ENCODE measurements at regions not wholly inside any gene's neighbourhood (a gene's known extent, or its start where the extent isn't known, plus 50 kb on each side); places are given as distances from the start of the nearest gene placed in this dataset.

- TF ChIP-seq CTCF (IDR thresholded peaks at IDR 0.05) = no peak
- peaks cover 17% of the 10 kb centered on the region for H3K4me1 Mint-ChIP-seq (ENCODE audit: low read depth)
- Histone ChIP-seq H3K9me3 (ENCODE audit: control insufficient read depth in 1 of 2, insufficient read depth in 1 of 2, low read length in 2 of 2) (peaks cover 0 to 3% of the 10 kb centered on the region in 2 experiments), H3K4me1 (ENCODE audit: insufficient read depth, low read length) (peaks cover 30% of the 10 kb centered on the region), H3K4me3 (ENCODE audit: low read length) (no peak overlapping the region), H3K36me3 (ENCODE audit: insufficient read depth, low read length) (no peaks in the 10 kb centered on the region), H3K27ac (ENCODE audit: low read depth in 1 of 2, low read length in 2 of 2) (no peak overlapping the region), H3K27me3 (ENCODE audit: control insufficient read depth in 1 of 2, insufficient read depth in 2 of 2, low read length in 2 of 2) (no peaks in the 10 kb centered on the region)
- no peaks in the 10 kb centered on the region for H3K9me3 Mint-ChIP-seq
- intact Hi-C loops (cut with DNase I, micrococcal nuclease) = no loop called here
- CTCF ChIA-PET = no interaction called here
- H3K27me3 Mint-ChIP-seq = no peaks in the 10 kb centered on the region
- H3K27ac Mint-ChIP-seq = no peak overlapping the region
- ATAC-seq (ENCODE audit: poor library complexity) (no peak), DNase-seq (no peak)
- POLR2A ChIA-PET = no interaction called here
- no peak overlapping the region for H3K4me3 Mint-ChIP-seq
- H3K36me3 Mint-ChIP-seq (ENCODE audit: low read depth) = no peaks in the 10 kb centered on the region
Measured at GRCh38 chr2:239598732-239599090, 197.9 kb upstream of the HDAC4 start.

- Mint-ChIP-seq H3K4me3 (no peak overlapping the region), H3K9me3 (no peaks in the 10 kb centered on the region), H3K27me3 (no peaks in the 10 kb centered on the region), H3K36me3 (ENCODE audit: low read depth) (no peaks in the 10 kb centered on the region), H3K4me1 (ENCODE audit: low read depth) (peaks cover 17% of the 10 kb centered on the region), H3K27ac (no peak overlapping the region)
- no peak for DNase-seq
- POLR2A ChIA-PET = no interaction called here
- Histone ChIP-seq H3K36me3 (ENCODE audit: insufficient read depth, low read length) (no peaks in the 10 kb centered on the region), H3K4me3 (ENCODE audit: low read length) (no peak overlapping the region), H3K4me1 (ENCODE audit: insufficient read depth, low read length) (peaks cover 25% of the 10 kb centered on the region), H3K27me3 (ENCODE audit: control insufficient read depth in 1 of 2, insufficient read depth in 2 of 2, low read length in 2 of 2) (no peaks in the 10 kb centered on the region), H3K9me3 (ENCODE audit: control insufficient read depth in 1 of 2, insufficient read depth in 1 of 2, low read length in 2 of 2) (peaks cover 0 to 7% of the 10 kb centered on the region in 2 experiments), H3K27ac (ENCODE audit: low read depth in 1 of 2, low read length in 2 of 2) (no peak overlapping the region)
- CTCF ChIA-PET = no interaction called here
- TF ChIP-seq CTCF (IDR thresholded peaks at IDR 0.05) = no peak
- ATAC-seq (ENCODE audit: poor library complexity) = no peak
- intact Hi-C loops (cut with DNase I, micrococcal nuclease) = no loop called here
Measured at GRCh38 chr2:239598011-239598731, 197.4 kb upstream of the HDAC4 start.

- Histone ChIP-seq H3K4me1 (ENCODE audit: insufficient read depth, low read length) (peaks cover 16% of the 10 kb centered on the region), H3K9me3 (ENCODE audit: control insufficient read depth in 1 of 2, insufficient read depth in 1 of 2, low read length in 2 of 2) (peaks cover 0 to 14% of the 10 kb centered on the region in 2 experiments), H3K4me3 (ENCODE audit: low read length) (no peak overlapping the region), H3K27me3 (ENCODE audit: control insufficient read depth in 1 of 2, insufficient read depth in 2 of 2, low read length in 2 of 2) (no peaks in the 10 kb centered on the region), H3K27ac (ENCODE audit: low read depth in 1 of 2, low read length in 2 of 2) (no peak overlapping the region), H3K36me3 (ENCODE audit: insufficient read depth, low read length) (no peaks in the 10 kb centered on the region)
- DNase-seq (no peak), ATAC-seq (ENCODE audit: poor library complexity) (no peak)
- Mint-ChIP-seq H3K27ac (no peak overlapping the region), H3K9me3 (no peaks in the 10 kb centered on the region), H3K4me1 (ENCODE audit: low read depth) (peaks cover 9% of the 10 kb centered on the region), H3K27me3 (no peaks in the 10 kb centered on the region), H3K36me3 (ENCODE audit: low read depth) (no peaks in the 10 kb centered on the region), H3K4me3 (no peak overlapping the region)
- ChIA-PET POLR2A (no interaction called here), CTCF (no interaction called here)
- TF ChIP-seq CTCF (IDR thresholded peaks at IDR 0.05) = no peak
- intact Hi-C loops (cut with DNase I, micrococcal nuclease) = no loop called here
Measured at GRCh38 chr2:239597216-239597615, 196.4 kb upstream of the HDAC4 start.
